ENCODE measurements at regions not wholly inside any gene's neighbourhood (a gene's known extent, or its start where the extent isn't known, plus 50 kb on each side); places are given as distances from the start of the nearest gene placed in this dataset.

DNA sequence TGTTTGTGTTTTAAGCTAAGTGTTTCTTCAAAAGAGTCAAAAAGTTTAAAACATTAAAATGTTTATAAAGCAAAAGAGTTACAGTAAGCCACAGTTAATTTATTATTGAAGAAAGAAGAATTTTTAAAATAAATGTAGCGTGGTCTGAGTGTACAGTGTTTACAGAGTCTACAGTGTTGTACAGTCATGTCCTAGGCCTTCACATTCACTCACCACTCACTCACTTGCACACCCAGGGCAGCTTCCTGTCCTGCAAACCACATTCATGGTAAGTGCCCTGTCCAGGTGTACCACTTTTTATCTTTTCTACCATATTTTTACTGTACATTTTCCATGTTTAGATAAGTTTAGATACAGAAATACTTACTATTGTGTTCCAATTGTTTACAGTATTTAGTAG, 239.7 kb upstream of the AGA start:
- TF ChIP-seq, protein P1, sequence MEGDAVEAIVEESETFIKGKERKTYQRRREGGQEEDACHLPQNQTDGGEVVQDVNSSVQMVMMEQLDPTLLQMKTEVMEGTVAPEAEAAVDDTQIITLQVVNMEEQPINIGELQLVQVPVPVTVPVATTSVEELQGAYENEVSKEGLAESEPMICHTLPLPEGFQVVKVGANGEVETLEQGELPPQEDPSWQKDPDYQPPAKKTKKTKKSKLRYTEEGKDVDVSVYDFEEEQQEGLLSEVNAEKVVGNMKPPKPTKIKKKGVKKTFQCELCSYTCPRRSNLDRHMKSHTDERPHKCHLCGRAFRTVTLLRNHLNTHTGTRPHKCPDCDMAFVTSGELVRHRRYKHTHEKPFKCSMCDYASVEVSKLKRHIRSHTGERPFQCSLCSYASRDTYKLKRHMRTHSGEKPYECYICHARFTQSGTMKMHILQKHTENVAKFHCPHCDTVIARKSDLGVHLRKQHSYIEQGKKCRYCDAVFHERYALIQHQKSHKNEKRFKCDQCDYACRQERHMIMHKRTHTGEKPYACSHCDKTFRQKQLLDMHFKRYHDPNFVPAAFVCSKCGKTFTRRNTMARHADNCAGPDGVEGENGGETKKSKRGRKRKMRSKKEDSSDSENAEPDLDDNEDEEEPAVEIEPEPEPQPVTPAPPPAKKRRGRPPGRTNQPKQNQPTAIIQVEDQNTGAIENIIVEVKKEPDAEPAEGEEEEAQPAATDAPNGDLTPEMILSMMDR (IDR thresholded peaks at IDR 0.05) = no peak
- no peak for TF ChIP-seq POLR2AphosphoS5 (IDR thresholded peaks at IDR 0.05)
